Liver (tissue), 8 donors: ENCODE measurements at regions not wholly inside any gene's neighbourhood (a gene's known extent, or its start where the extent isn't known, plus 50 kb on each side); places are given as distances from the start of the nearest gene placed in this dataset.

Experiments used
- DNase-seq: peaks from one replicate; pipeline ENCODE4 v3.0.0-alpha.2; 2017; ENCODE audit warnings: low spot score
- H3K27ac ChIP-seq, 2 donors: one replicate each; pipeline ENCODE4 v1.7.0; 2013; ENCODE audit warnings: inconsistent platforms in 2 of 2, low read length in 2 of 2, control low read depth in 1 of 2, low read depth in 1 of 2, mild to moderate bottlenecking in 1 of 2
- H3K27me3 ChIP-seq, 4 donors: one replicate each; pipeline versions ENCODE4 v1.6.1 to v1.7.0; 2013; ENCODE audit warnings: low read length in 3 of 4, inconsistent platforms in 1 of 4, mild to moderate bottlenecking in 1 of 4, moderate library complexity in 1 of 4; ENCODE audit not compliant: control insufficient read depth in 4 of 4, insufficient read depth in 4 of 4
- H3K36me3 ChIP-seq, 4 donors: one replicate each; pipeline versions ENCODE4 v1.6.1 to v1.7.0; 2013; ENCODE audit warnings: low read length in 3 of 4, mild to moderate bottlenecking in 3 of 4, low read depth in 1 of 4, moderate library complexity in 1 of 4; ENCODE audit not compliant: control insufficient read depth in 4 of 4, insufficient read depth in 3 of 4
- H3K4me1 ChIP-seq, 4 donors: one replicate each; pipeline versions ENCODE4 v1.6.1 to v1.7.0; 2013; ENCODE audit warnings: low read length in 3 of 4, mild to moderate bottlenecking in 3 of 4, moderate library complexity in 1 of 4; ENCODE audit not compliant: control insufficient read depth in 4 of 4, insufficient read depth in 4 of 4
- H3K4me3 ChIP-seq, 3 donors: one replicate each; pipeline versions ENCODE4 v1.6.1 to v1.7.0; 2013; ENCODE audit warnings: low read length in 3 of 3, control low read depth in 1 of 3, low read depth in 1 of 3, mild to moderate bottlenecking in 1 of 3
- H3K9ac ChIP-seq, 2 donors: one replicate each; pipeline ENCODE4 v1.7.0; 2013; ENCODE audit warnings: low read length in 2 of 2, mild to moderate bottlenecking in 2 of 2, moderate library complexity in 2 of 2, control low read depth in 1 of 2, low read depth in 1 of 2
- H3K9me3 ChIP-seq, 4 donors: one replicate each; pipeline versions ENCODE4 v1.6.1 to v1.7.0; 2013; ENCODE audit warnings: low read length in 3 of 4; ENCODE audit not compliant: control insufficient read depth in 4 of 4
- FOXA2 ChIP-seq: IDR thresholded peaks from 2 replicates; pipeline ENCODE4 v1.6.1; 2016; ENCODE audit warnings: antibody characterized with exemption
- GABPA ChIP-seq, 2 donors: IDR thresholded peaks in 1 of 2; conservative IDR thresholded peaks in 1 of 2; 2 replicates each; pipeline ENCODE4 v1.6.1; 2016; ENCODE audit warnings: antibody characterized with exemption in 2 of 2, mild to moderate bottlenecking in 1 of 2, moderate library complexity in 1 of 2
- HNF4A ChIP-seq, 2 donors: conservative IDR thresholded peaks; 2 replicates each; pipeline ENCODE4 v1.6.1; 2016; ENCODE audit warnings: antibody characterized with exemption in 2 of 2, mild to moderate bottlenecking in 2 of 2
- HNF4G ChIP-seq: IDR thresholded peaks from 2 replicates; pipeline ENCODE4 v1.6.1; 2016; ENCODE audit warnings: antibody characterized with exemption
- JUND ChIP-seq, 2 donors: IDR thresholded peaks; 2 replicates each; pipeline ENCODE4 v1.6.1; 2016; ENCODE audit warnings: antibody characterized with exemption in 2 of 2
- NR2F2 ChIP-seq: IDR thresholded peaks from 2 replicates; pipeline ENCODE4 v1.6.1; 2016; ENCODE audit warnings: antibody characterized with exemption
- RAD21 ChIP-seq, 2 donors: IDR thresholded peaks; 2 replicates each; pipeline ENCODE4 v1.6.1; 2016; ENCODE audit warnings: antibody characterized with exemption in 2 of 2, mild to moderate bottlenecking in 2 of 2
- RXRA ChIP-seq, 2 donors: IDR thresholded peaks; 2 replicates each; pipeline ENCODE4 v1.6.1; 2017 to 2018; ENCODE audit warnings: antibody characterized with exemption in 2 of 2, mild to moderate bottlenecking in 1 of 2
- SP1 ChIP-seq: IDR thresholded peaks from 2 replicates; pipeline ENCODE4 v1.6.1; 2018; ENCODE audit warnings: antibody characterized with exemption, mild to moderate bottlenecking
- TAF1 ChIP-seq: conservative IDR thresholded peaks from 2 replicates; pipeline ENCODE4 v1.6.1; 2016; ENCODE audit warnings: antibody characterized with exemption, mild to moderate bottlenecking
- WGBS: extraction: QIAGEN DNeasy Blood & Tissue Kit; methylation state at CpG from one replicate; pipeline ENCODE4 v1.1.7; 2013; 5-methylcytosine and 5-hydroxymethylcytosine counted together
- TF ChIP-seq, protein P1 (sequence below): IDR thresholded peaks from 2 replicates; pipeline ENCODE4 v1.6.1; 2016; ENCODE audit warnings: antibody characterized with exemption
- TF ChIP-seq, protein P2 (sequence below): IDR thresholded peaks from 2 replicates; pipeline ENCODE4 v1.6.1; 2016; ENCODE audit warnings: antibody characterized with exemption
- TF ChIP-seq, protein P3 (sequence below): IDR thresholded peaks from 2 replicates; pipeline ENCODE4 v1.6.1; 2016; ENCODE audit warnings: antibody characterized with exemption, mild to moderate bottlenecking
- TF ChIP-seq, protein P4 (sequence below): IDR thresholded peaks from 2 replicates; pipeline ENCODE4 v1.6.1; 2016; ENCODE audit warnings: antibody characterized with exemption
- TF ChIP-seq, protein P5 (sequence below): fragments of 150-350 bp; IDR thresholded peaks from 2 replicates; pipeline ENCODE4 v1.5.1; 2017; ENCODE audit warnings: improper control_type of control experiment, low read depth, low read length; ENCODE audit not compliant: missing input control
- donor health status: healthy.
- donor health status: healthy.
- donor health status: healthy.
- donor health status: healthy.
- donor health status: healthy.

DNA sequence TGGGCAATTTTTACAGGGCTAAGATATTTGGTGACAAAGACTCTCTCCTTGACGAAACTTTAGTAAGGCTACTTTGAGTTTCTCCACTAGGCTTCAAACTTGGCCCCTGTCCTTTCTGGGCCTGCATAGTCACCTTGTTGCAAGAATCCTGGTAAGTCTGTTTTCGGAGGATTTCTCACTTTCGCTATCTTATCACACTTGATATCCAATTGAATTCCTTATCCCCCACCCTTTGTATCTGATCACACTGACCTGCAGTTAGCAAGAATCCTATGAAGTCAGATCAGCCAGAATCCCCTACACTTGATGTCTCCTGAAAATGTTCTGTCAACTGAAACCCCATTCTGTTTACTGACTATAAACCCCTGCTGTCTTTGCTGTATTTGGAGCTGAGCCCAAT is 499.8 kb upstream of the GCFC2 start (continued):
- TF ChIP-seq, protein P1, sequence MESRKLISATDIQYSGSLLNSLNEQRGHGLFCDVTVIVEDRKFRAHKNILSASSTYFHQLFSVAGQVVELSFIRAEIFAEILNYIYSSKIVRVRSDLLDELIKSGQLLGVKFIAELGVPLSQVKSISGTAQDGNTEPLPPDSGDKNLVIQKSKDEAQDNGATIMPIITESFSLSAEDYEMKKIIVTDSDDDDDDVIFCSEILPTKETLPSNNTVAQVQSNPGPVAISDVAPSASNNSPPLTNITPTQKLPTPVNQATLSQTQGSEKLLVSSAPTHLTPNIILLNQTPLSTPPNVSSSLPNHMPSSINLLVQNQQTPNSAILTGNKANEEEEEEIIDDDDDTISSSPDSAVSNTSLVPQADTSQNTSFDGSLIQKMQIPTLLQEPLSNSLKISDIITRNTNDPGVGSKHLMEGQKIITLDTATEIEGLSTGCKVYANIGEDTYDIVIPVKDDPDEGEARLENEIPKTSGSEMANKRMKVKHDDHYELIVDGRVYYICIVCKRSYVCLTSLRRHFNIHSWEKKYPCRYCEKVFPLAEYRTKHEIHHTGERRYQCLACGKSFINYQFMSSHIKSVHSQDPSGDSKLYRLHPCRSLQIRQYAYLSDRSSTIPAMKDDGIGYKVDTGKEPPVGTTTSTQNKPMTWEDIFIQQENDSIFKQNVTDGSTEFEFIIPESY, result no peak
- TF ChIP-seq HNF4A (conservative IDR thresholded peaks at IDR 0.05) (no peak), SP1 (no peak)

DNA sequence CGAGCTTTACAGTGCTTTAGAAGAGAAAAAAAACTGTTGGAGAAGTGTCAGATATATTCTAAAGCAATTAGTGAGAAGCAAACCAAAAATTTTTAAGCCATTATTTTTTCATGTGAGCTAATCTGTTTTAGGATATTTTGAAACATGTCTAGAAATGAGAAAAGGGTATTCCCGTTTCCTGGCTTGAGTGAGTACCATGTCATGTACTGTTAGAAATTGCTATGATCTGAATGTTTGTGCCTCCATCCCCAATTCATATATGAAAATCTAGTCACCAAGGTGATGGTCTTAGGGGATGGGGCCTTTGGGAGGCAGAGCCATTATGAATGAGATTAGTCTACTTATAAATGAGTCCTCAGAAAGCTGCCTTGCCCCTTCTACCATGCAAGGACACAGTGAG is 493.3 kb upstream of the GCFC2 start:
- WGBS, result 82% methylated on average over 2 of the region's 2 CpGs
- Histone ChIP-seq H3K9ac (no peak overlapping the region), H3K27me3 (no peaks in the 10 kb centered on the region), H3K4me1 (no peaks in the 10 kb centered on the region), H3K27ac (no peak overlapping the region), H3K36me3 (no peaks in the 10 kb centered on the region), H3K9me3 (no peaks in the 10 kb centered on the region), H3K4me3 (no peak overlapping the region)
- no peak for TF ChIP-seq RAD21 (IDR thresholded peaks at IDR 0.05)
- no peak for DNase-seq

DNA sequence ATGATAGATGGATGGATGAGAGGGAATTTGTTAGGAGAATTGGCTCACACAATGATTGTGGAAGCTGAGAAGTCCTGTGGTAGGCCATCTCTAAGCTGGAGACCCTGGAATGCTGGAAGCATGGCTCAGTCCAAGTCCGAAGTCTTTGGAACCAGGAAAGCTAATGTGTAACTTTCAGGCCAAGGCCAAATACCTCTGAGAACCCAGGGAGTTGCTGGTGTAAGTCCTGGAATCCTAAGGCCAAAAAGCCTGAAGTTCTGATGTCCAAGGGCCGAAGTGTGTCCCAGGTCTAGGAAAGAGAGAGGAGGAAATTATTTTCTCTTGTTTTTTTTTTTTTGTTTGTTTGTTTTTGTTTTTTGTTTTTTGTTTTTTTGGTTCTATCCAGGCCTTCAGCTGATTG is 492.2 kb upstream of the GCFC2 start:
- WGBS, result 56% methylated on average over 2 of the region's 2 CpGs
- no peak overlapping the region for H3K4me3 ChIP-seq
- no peaks in the 10 kb centered on the region for H3K4me1 ChIP-seq
- TF ChIP-seq RAD21 (IDR thresholded peaks at IDR 0.05) (no peak), GABPA (IDR thresholded peaks at IDR 0.05 in 1 of 2, conservative IDR thresholded peaks at IDR 0.05 in 1 of 2) (no peak), NR2F2 (no peak), HNF4G (no peak), SP1 (no peak), JUND (IDR thresholded peaks at IDR 0.05) (no peak), HNF4A (conservative IDR thresholded peaks at IDR 0.05) (no peak), FOXA2 (no peak), RXRA (IDR thresholded peaks at IDR 0.05) (no peak), TAF1 (no peak)
- TF ChIP-seq, protein P2, sequence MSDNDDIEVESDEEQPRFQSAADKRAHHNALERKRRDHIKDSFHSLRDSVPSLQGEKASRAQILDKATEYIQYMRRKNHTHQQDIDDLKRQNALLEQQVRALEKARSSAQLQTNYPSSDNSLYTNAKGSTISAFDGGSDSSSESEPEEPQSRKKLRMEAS, result no peak
- TF ChIP-seq, protein P3, sequence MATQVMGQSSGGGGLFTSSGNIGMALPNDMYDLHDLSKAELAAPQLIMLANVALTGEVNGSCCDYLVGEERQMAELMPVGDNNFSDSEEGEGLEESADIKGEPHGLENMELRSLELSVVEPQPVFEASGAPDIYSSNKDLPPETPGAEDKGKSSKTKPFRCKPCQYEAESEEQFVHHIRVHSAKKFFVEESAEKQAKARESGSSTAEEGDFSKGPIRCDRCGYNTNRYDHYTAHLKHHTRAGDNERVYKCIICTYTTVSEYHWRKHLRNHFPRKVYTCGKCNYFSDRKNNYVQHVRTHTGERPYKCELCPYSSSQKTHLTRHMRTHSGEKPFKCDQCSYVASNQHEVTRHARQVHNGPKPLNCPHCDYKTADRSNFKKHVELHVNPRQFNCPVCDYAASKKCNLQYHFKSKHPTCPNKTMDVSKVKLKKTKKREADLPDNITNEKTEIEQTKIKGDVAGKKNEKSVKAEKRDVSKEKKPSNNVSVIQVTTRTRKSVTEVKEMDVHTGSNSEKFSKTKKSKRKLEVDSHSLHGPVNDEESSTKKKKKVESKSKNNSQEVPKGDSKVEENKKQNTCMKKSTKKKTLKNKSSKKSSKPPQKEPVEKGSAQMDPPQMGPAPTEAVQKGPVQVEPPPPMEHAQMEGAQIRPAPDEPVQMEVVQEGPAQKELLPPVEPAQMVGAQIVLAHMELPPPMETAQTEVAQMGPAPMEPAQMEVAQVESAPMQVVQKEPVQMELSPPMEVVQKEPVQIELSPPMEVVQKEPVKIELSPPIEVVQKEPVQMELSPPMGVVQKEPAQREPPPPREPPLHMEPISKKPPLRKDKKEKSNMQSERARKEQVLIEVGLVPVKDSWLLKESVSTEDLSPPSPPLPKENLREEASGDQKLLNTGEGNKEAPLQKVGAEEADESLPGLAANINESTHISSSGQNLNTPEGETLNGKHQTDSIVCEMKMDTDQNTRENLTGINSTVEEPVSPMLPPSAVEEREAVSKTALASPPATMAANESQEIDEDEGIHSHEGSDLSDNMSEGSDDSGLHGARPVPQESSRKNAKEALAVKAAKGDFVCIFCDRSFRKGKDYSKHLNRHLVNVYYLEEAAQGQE, result no peak
- TF ChIP-seq, protein P4, sequence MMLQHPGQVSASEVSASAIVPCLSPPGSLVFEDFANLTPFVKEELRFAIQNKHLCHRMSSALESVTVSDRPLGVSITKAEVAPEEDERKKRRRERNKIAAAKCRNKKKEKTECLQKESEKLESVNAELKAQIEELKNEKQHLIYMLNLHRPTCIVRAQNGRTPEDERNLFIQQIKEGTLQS, result no peak
- TF ChIP-seq, protein P5, sequence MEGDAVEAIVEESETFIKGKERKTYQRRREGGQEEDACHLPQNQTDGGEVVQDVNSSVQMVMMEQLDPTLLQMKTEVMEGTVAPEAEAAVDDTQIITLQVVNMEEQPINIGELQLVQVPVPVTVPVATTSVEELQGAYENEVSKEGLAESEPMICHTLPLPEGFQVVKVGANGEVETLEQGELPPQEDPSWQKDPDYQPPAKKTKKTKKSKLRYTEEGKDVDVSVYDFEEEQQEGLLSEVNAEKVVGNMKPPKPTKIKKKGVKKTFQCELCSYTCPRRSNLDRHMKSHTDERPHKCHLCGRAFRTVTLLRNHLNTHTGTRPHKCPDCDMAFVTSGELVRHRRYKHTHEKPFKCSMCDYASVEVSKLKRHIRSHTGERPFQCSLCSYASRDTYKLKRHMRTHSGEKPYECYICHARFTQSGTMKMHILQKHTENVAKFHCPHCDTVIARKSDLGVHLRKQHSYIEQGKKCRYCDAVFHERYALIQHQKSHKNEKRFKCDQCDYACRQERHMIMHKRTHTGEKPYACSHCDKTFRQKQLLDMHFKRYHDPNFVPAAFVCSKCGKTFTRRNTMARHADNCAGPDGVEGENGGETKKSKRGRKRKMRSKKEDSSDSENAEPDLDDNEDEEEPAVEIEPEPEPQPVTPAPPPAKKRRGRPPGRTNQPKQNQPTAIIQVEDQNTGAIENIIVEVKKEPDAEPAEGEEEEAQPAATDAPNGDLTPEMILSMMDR, result no peak
- H3K27me3 ChIP-seq, result no peaks in the 10 kb centered on the region
- H3K36me3 ChIP-seq, result no peaks in the 10 kb centered on the region
- DNase-seq, result no peak
- no peak overlapping the region for H3K9ac ChIP-seq
- no peaks in the 10 kb centered on the region for H3K9me3 ChIP-seq
- H3K27ac ChIP-seq, result no peak overlapping the region
